ENCODE measurements at regions not wholly inside any gene's neighbourhood (a gene's known extent, or its start where the extent isn't known, plus 50 kb on each side); places are given as distances from the start of the nearest gene placed in this dataset.

DNA sequence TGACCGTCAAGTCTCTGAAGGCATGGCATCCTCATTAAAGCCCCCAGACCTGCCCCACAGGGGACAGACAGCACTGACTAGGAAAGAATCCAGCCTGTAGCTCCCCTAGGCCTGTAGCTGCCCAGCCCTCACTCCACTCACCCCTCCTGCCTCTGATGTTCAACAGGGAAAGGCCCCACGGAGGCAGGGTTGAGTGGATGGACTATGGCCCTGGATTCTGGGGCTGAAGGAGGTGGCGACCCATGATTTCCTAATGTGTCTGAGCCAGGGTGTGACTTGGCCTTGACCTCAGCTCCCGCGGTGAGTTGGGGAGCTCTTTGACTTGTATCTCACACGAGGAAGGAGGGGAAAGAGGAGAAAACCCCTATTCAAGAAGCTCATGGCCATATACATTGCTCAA, 238.5 kb upstream of the CSF3R start:
- DNase-seq (ENCODE audit: low spot score), result no peak

DNA sequence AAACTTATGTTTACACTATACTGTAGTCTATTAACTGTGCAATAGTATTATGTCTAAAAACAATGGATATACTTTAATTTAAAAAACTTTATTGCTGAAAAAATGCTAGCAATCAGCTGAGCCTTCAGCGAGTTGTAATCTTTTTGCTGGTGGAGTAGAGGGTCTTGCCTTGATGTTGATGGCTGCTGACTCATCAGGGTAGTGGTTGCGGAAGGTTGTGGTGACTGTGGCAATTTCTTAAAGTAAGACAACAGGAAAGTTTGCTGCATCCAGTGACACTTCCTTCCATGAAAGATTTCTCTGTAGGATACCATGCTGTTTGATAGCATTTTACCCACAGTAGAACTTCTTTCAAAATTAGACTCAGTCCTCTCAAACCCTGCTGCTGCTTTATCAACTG, 234.7 kb upstream of the CSF3R start:
- no peak for DNase-seq (ENCODE audit: low spot score)

DNA sequence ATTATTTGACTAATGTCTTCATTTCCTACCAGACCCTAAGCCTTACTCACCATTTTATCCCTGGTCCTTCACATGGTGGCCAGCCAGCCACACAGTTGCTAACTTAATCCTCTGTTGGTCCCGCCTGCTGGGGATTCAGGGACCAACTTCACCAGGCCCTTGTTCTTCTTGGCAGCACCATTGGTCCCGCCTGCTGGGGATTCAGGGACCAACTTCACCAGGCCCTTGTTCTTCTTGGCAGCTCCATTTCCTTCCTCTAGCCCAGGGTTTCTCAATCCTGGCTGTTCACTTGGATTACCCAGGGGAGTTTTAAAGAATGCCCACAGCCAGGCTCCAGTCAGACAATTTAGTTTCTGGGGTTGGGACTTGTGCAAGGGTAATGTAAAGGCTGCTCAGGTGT, 233.1 kb upstream of the CSF3R start:
- DNase-seq (ENCODE audit: low spot score), result no peak

DNA sequence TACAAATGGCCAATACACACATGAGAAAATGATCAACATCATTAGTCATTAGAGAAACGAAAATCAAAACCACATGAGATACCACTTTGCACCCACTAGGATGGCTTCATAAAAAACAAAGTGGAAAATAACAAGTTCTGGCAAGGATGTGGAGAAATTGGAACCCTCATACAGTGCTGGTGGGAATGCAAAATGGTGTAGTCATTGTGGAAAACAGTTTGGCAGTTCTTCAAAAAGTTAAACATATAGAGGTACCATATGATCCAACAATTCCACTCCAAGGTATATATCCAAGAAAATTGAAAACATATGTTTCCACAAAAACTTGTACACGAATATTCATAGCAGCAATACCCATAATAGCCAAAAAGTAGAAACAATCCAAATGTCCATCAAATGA, 231.6 kb upstream of the CSF3R start:
- DNase-seq (ENCODE audit: low spot score), result no peak

DNA sequence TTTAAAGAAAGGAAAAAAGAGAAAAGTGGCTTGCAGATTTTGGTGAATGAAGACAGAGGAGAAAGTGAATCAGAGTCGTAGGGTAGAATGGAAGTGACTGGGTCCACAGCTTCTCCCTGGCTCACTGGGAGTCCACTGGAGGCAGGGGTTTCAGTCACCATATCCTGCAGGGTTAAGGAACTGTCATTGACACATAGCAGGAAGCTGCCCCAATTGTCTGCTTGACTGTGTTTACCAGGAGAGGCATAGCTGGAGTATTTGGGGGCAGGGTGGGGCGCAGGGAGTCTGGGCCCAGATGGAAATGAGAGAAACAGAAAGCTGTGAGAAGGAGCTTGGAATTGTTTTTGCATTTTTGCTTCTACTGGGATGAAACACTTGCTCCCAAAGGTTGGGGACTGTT, 228.8 kb upstream of the CSF3R start:
- no peak for DNase-seq (ENCODE audit: low spot score)

DNA sequence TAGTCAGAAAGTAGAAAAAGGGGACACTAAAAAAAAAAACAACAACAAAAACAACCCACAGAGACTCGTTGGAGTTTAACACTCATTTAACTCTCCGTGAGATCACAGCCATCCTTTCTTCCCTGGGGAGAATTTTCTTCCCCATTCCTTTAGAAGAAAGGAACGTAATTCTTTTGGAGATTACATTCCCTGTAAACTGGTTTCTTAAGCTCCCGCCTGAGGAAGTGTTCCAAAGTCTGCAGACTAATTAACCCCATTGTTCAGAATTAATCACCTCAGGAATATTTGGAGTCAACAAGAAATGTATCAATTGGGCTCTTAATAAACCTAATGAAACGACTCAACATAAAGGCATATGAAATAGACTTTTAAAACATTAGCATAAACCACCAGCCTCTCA, 228.2 kb upstream of the CSF3R start:
- no peak for DNase-seq (ENCODE audit: low spot score)

DNA sequence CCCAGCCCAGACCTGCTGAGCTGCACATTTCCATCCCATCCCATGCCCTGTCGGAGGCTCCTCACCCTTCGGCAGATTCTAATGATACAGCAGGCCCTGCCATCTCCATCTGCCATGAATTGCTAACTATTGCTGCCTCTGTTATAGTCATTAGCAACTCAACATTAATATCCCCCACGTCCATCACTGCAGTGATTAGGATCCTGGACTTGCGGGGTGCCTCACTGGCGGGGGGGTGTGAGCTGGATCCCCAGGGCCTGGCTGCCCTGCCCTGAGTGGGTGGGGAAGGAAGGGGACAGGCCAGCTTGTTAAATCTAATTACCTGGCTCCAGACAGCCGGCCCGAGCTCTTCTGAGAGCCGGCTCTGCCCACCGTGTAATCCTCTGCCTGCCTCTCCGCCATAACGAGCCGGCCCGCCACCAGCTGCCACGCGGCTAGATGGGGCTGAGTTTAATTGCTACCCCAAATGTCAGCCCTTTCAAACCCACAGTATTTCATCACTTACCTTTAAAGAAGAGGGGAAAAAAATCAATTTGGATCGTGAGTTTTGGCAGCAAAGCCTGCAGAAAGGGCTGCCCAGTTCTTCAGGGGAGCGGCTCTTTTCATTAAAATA, 227.3 kb upstream of the CSF3R start:
- DNase-seq (ENCODE audit: low spot score), result peak; percentile 69

DNA sequence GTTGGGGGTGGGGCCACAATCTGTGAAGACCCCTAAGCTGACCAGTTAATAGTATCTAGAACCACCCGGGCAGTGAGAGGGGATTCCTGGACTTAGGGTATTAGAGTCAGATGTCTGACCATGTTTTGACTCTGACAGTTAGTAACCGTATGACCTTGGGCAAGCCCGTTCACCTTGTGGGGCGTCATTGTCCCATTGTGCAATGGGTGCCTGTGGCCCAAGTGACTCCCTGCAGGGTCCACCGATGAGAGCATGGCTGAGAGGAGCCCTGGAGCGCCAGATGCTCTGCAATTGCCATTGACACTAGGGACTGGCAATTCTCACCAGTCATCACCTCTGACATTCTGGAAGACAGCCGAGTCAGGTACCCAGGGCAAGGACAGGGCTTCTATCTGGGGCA, 225.9 kb upstream of the CSF3R start:
- DNase-seq (ENCODE audit: low spot score), result no peak

DNA sequence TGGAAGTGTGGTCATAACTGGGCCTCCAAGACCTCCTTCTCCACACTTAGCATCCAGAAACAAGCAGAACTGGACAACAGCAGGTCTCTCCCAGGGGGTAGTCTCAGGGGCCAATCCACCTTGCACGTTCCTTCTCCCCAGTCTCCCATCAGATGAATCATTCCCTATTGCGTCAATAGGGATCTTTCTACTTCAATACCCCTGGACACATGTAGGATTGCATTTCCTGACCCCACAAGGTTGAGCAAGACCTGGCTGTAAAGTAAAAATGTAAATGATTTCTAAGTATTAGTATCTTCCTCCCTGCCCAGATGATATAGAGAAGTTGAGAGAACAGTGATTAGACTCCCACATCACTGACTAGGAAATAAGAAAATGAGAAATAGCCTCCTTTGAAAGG, 224.5 kb upstream of the CSF3R start:
- no peak for DNase-seq (ENCODE audit: low spot score)

DNA sequence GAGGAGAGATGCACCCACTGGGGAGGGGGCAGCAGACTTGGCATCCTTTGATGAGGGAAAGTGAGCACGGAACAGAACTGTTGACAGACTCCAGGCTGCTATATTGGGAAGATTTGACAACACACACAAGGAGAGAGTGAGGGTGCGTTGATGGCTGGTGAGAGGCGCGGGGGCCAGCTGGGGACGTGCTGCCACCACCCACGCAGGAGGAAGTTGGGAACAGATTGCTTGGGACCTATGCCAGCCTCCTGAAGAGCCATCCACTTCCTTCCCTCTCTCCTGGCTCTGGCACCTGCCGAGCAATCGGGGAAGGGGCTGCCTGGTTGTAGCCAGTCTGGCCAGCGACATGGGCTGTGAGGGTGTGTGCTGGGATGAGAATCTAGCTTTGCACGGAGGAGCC, 223.7 kb upstream of the CSF3R start:
- no peak for DNase-seq (ENCODE audit: low spot score)

DNA sequence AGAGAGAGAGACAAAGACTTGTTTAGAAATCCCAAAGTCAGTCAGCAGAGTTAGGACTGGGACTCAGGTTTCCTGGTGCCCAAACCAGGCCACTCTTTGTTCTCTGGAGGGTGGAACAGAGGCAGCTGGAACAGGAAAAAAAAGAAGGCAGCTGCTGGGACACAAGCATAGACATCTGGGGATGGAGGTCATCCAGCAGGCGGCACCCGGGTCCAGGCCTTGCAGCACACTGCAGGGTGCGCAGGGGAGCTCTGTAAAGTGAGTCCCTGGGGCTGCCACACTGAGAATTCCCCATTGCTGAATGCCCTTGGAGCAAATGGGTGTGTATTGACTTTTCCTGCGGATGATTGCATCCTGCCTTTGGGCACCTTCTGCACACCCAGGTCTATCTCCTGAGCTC, 222.9 kb upstream of the CSF3R start:
- DNase-seq (ENCODE audit: low spot score), result peak; percentile 60

DNA sequence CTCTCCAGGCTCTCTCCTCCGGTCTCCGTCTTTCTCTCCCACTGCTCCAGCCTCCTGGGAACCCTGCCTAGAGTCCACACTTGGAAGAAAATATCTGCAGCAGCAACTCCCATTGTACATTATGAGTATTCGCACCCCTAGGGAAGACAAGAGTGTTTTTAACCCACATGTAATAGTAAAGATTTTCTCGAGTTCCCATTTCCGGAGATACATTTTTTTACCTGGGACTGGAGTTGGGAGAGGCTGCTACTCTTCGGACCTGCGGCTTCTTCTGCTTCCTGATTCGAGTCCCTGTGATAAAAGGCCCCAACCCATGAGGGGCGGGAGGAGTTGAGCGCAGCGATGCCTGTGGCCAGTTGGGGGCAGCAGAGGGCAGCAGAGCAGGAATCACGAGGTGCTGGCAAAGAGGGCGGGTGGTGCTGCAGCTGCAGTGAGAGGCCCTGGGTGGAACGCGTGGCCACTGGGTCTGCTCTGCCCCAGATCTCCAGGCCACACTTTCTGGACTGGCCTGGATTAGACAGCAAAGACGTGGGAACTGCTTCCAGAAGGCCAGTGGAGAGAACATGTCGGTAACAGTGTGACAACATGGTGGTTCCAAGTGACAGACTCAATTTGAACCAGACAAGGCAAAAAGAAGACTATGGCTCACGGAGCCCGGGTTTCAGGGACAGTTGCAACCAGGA, 221.0 kb upstream of the CSF3R start:
- DNase-seq (ENCODE audit: low spot score), result peak; percentile 83

DNA sequence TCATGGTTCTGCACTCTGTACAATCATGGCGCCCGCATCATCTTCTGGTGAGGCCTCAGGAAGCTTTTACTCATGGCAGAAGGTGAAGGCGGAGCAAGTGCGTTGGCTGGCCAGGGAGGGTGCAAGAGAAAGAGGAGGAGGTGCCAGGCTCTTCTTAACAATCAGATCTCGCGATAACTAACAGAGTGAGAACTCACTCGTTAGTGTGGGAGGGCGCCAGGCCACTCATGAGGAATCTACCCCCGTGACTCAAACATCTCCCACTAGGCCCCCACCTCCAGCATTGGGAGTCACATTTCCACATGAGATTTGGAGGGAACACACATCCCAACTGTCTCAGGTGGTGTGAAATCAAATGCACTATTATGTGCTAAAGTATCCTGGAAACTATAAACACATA, 220.2 kb upstream of the CSF3R start:
- DNase-seq (ENCODE audit: low spot score), result no peak

DNA sequence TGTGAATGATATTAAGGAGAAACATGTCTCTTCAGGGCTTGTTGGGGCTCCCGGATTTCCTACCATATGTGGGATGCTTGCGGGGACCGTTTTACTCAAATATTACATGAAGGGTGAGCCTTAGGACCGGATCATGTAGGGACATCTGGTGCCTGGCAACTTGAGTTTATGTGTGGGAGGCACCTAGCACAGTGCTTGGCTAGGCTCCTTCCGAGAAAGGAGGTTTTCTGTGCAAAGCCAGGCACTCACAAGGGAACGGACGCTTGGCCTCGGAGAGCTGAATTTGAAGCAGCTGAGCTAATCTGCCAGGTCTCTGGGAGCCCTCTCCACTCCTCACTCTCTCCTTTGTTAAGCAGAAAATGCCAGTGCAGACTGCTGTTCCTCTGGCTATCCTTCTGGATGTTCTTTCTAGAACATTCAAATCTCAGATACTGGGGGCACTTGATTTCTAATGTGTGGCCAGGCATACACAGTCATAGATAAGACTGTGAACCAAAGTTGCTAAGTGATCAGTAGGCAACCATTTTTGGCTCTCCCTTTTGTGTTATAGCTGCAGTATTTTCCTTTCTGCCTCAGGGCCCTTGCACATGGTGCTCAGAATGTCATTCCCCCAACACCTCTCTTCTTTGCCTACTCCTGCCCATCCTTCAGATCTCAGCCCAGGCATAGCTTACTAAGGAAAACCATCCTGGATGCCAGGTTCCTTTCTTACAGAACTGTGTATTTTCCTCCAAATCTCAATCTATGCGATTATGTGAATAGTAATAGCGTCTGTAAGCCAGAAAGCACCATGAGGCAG, 216.6 kb upstream of the CSF3R start:
- DNase-seq (ENCODE audit: low spot score), result peak; percentile 33

DNA sequence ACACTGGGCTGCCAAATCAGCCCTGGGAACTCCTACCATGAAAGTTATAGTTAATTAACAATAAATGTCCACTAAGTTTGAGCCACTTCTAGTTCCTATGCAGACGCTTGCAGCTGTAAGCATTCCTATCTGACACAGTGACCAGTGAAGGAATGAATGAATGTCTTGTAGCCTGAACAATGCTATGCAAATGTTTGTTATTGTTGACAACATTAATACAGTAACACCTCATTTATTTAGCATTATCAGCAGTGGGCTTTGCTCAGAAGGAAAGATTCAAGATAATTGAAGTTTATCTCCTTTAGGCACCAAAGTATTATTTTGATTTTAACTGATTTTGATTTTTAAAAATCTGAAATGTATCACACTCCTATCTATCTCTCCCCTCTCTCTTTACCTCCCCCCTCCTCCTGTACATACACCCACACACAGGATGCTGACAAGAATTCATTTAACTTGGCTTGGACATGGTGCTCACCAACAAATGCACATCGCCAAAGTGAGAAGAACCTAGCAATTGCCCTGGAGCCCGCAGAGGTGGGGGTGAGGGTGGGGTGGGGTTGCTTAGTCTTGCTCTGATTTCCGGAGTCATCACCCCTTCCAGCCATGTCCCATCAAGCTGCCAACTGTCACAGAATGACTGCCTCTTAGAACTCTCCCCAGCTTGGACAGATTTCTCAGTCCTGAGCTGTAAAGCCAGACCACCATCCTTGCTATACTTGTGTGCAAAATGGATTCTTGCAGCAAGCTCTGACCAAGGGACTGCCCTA, 215.3 kb upstream of the CSF3R start:
- no peak for DNase-seq (ENCODE audit: low spot score)

DNA sequence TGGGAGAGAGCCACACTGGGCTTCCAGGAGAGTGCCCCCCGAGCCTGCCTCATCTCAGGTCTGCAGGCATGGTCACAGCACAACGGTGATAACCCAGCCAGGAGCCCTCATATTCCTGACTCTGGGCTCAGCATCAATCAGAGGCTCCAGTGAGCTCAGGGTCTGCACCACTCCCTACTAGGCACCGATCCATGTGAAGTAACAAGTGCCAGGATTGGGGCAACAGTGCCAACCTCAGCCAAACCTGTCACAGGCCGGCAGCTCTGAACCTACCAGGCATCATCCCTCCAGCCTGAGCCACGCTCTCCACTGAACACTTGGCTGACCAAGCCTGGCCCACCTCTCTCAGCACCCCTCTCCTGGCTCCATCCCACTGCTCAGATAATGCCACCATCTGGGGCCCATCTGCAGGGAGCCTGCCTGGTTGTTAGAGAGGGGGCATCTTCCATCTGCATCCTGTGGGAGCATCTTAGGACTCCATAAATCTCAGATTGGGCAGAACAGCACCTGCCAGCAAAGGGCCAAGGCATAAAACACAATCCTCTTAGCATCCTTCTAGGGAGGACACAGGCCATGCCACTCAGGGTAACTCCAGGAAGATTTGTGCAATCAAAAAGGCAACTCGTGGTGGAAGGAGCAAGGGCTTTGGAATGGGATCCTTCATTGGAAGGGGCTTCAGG, 213.7 kb upstream of the CSF3R start:
- no peak for DNase-seq (ENCODE audit: low spot score)

DNA sequence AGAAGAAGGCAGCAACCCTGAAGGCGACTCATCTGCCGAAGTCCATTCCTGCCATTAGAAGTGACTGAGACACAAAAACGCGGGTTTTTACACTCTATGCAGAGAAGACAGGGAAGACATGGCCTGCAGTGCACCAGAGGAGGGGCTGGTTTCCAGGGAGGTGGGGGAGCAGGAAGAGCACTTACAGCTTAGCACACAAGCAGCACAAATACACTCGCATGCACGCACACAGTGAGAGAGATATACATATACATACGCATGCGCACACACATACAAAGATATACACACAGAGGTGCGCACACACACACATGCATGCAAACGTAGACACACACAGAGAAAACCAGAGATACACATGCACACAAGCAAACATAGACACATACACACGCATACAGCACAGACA, 210.9 kb upstream of the CSF3R start:
- no peak for DNase-seq (ENCODE audit: low spot score)

DNA sequence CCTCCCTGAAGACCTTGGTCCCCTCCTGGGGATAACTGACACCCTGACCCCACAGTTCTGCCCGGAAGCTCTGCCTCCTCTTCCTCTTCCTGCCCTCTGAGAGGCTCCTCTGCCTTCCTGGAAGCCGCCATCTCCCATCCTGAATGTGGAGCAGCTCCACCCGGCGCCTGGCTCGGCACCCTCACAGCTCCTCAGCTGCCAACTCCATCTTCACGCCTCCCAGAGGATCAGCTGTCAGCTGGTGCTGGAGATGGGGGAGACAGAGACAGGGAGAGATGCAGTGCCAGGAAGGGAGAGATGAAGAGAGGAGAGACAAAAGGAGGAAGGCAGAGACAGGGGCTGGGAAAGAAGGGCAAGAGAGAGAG, 210.4 kb upstream of the CSF3R start:
- DNase-seq (ENCODE audit: low spot score), result no peak

DNA sequence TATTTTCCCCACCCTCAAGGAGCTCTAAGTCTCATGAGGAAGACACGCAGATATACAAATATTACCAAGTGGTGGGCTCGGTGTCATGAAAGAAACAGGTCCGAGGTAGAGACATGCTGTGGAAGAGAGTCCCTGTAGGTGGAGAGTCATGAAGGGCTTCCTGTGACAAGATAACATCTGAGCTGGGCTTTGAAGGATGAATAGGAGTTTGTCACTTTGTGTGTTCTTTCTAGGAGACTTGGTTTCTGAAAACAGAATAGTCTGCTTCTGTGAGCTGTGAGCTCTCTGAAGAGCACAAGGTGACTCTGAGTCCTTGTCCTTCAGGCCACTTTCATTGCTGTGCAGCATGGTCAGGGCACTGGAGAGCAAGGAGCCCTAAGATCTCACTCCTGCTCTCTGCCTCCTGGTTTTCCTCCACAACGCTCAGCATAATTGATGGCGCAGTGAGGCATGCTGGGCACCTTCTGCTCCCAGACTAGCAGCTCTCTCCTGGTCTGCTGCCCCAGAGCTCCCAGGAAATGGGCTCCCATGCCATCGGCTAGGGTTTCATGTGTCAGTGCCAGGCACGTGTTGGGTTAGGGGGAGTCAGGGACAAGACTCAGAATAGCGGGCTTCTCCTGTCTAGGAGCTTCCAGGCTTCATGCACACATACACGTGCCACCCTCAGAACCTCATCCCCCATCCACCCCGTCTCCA, 209.9 kb upstream of the CSF3R start:
- DNase-seq (ENCODE audit: low spot score), result no peak

DNA sequence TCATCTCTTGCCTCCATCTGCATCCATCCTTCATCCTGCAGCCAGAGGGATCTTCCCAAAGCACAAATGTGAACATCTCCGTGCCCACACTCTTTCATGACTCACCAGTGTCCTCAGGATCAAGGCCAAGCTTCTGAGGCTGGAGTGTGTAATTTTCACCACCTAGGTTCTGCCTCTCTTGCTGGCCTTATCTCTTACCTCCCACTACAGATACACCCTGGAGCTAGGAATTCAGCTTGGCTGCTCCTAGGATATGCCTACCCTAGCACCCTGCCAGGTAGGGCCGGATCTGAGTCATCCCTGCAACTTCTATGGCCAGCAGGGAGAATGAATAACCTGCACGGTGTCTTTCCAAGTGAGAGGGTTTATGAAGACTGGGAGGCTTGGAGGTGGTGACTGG, 208.7 kb upstream of the CSF3R start:
- no peak for DNase-seq (ENCODE audit: low spot score)

DNA sequence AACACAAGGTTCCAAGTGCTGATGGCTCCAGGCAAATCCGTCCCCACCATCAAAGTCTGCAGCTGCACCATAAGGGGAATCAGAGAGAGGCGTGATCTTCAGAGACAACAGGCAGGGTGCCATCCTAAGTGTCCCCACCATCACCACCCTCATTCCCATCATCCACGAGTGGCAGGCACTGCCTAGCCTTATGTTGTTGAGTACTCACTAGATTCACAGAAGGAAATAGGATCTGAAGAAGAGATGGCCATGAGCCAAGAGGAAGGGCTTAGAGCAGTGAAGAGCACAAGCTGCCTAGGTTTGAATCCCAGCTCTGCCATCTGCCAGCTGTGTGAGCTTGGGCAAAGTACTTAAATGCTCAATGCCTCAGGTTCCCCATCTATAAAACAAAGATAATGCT, 207.3 kb upstream of the CSF3R start:
- DNase-seq (ENCODE audit: low spot score), result no peak

Data from SK-N-DZ (cell line).